ENCODE measurements at regions not wholly inside any gene's neighbourhood (a gene's known extent, or its start where the extent isn't known, plus 50 kb on each side); places are given as distances from the start of the nearest gene placed in this dataset.

DNA sequence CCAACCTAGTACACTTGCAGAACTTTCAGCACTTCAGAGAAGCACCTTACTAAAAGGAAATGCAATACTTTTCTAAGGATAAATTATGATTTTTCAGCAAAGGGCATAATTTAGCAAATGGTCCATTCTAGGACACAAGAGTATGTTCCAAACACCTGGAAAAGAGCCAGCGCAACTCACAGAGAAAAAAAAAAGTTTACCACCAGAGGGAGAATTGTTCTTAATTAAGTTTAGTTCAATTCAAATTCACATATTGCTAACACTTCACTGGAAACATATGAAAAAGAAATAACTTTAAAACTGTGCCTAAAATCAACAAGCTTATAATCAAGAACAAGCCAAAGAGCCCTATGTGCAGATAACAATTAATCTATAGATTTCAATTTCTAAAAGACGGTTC is 338.1 kb downstream of the SEC16B start:
- TF ChIP-seq, protein P1, sequence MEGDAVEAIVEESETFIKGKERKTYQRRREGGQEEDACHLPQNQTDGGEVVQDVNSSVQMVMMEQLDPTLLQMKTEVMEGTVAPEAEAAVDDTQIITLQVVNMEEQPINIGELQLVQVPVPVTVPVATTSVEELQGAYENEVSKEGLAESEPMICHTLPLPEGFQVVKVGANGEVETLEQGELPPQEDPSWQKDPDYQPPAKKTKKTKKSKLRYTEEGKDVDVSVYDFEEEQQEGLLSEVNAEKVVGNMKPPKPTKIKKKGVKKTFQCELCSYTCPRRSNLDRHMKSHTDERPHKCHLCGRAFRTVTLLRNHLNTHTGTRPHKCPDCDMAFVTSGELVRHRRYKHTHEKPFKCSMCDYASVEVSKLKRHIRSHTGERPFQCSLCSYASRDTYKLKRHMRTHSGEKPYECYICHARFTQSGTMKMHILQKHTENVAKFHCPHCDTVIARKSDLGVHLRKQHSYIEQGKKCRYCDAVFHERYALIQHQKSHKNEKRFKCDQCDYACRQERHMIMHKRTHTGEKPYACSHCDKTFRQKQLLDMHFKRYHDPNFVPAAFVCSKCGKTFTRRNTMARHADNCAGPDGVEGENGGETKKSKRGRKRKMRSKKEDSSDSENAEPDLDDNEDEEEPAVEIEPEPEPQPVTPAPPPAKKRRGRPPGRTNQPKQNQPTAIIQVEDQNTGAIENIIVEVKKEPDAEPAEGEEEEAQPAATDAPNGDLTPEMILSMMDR (IDR thresholded peaks at IDR 0.05) = no peak
- TF ChIP-seq POLR2AphosphoS5 (IDR thresholded peaks at IDR 0.05) (no peak), POLR2A (IDR thresholded peaks at IDR 0.05) (no peak)
- Histone ChIP-seq H3K27me3 (replicated peaks; ENCODE audit: insufficient read depth) (no peaks in the 10 kb centered on the region), H3K4me1 (replicated peaks) (no peaks in the 10 kb centered on the region), H3K36me3 (no peaks in the 10 kb centered on the region), H3K4me3 (no peak overlapping the region), H3K27ac (no peak overlapping the region), H3K9me3 (no peaks in the 10 kb centered on the region)
- 80% methylated on average over 2 of the region's 2 CpGs for WGBS
- no peak for DNase-seq (ENCODE audit: low spot score)
- intact Hi-C loops (cut with DNase I) = no loop called here

DNA sequence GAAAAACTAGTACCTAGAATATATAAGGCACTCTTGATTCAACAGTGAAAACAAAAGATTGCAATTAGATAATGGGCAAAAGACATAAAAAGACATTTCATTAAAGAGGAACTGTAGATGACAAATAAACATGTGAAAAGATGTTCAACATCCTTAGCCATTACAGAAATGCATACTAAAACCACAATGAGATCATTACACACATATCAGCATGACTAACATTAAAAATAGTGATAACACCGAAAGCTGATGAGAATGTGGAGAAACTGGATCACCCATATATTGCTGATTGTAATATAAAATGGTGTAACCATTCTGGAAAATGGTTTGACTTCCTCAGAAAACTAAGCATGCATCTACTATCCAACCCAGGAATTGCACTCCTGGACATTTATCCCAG is 340.3 kb downstream of the SEC16B start:
- Histone ChIP-seq H3K36me3 (no peaks in the 10 kb centered on the region), H3K27me3 (replicated peaks; ENCODE audit: insufficient read depth) (no peaks in the 10 kb centered on the region), H3K27ac (no peak overlapping the region), H3K9me3 (no peaks in the 10 kb centered on the region), H3K4me1 (replicated peaks) (no peaks in the 10 kb centered on the region), H3K4me3 (no peak overlapping the region)
- no peak for DNase-seq (ENCODE audit: low spot score)
- intact Hi-C loops (cut with DNase I) = no loop called here
- TF ChIP-seq, protein P1 (IDR thresholded peaks at IDR 0.05) = no peak
- 67% methylated on average over 1 of the region's 1 CpG for WGBS

DNA sequence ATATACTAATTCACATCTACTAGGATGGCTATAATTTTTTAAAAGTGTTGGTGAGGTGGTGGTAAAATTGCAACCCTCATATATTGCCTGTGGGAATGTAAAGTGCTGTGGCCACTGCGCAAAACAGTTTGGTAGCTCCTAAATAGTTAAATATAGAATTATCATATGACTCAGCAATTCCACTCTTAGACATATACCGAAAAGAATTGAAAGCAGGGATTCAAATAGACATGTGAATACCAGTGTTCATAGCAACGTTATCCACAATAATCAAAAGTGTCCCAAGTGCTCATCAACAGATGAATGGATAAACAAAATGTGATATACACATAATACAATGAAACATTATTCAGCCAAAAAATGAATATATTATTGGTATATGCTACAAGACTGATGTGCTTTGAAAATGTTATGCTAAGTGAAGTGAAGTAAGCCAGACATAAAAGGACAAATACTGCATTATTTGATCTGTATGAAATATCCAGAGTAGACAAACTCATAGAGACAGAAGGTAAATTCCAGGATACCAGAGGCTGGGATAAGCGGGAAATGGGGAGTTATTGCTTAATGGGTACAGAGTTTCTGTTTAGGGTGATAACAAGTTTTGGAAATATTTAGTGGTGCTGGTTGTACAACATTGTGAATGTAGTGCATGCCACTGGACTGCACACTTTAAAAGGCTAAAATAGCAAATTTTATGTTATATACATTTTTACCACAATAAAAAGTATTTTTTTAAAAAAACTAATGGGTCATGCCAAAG is 342.5 kb downstream of the SEC16B start:
- Histone ChIP-seq H3K36me3 (no peaks in the 10 kb centered on the region), H3K27ac (no peak overlapping the region), H3K27me3 (replicated peaks; ENCODE audit: insufficient read depth) (no peaks in the 10 kb centered on the region), H3K4me1 (replicated peaks) (no peaks in the 10 kb centered on the region), H3K4me3 (no peak overlapping the region), H3K9me3 (no peaks in the 10 kb centered on the region)
- no peak for DNase-seq (ENCODE audit: low spot score)
- intact Hi-C loops (cut with DNase I) = no loop called here
- WGBS = 90% methylated on average over 4 of the region's 4 CpGs
- TF ChIP-seq, protein P1 (IDR thresholded peaks at IDR 0.05) = no peak
- TF ChIP-seq POLR2A (IDR thresholded peaks at IDR 0.05) = no peak
- no peak for TF ChIP-seq POLR2AphosphoS5 (IDR thresholded peaks at IDR 0.05)

DNA sequence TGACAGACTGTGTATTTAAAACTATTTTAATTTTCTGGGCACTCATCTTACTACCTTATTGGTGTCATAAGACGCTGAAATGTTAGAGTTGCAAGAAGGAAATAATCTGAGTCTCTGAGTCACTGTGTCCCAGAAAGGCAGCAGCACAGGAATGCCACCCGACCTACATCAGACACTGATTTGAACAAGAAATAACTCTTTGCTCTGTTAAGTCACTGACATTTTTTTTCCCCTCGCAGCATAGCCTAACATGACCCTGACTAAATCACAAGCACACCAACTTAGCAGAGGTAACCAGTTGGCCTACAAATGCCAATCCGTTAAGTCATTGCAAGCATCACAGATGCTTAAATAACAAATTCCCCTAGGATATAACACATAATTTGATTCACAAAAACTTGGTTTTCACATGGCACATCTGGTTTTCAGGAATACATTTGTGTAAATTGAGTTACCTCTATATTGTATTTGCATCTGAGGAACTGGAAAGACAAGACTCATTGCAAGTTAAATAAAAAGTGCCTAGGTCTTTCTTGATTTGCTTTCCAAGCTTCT is 349.1 kb downstream of the SEC16B start:
- Histone ChIP-seq H3K36me3 (no peaks in the 10 kb centered on the region), H3K27me3 (replicated peaks; ENCODE audit: insufficient read depth) (no peaks in the 10 kb centered on the region), H3K4me3 (no peak overlapping the region), H3K27ac (no peak overlapping the region), H3K4me1 (replicated peaks) (no peaks in the 10 kb centered on the region), H3K9me3 (no peaks in the 10 kb centered on the region)
- no peak for DNase-seq (ENCODE audit: low spot score)
- intact Hi-C loops (cut with DNase I) = no loop called here
- TF ChIP-seq, protein P1 (IDR thresholded peaks at IDR 0.05) = no peak
- TF ChIP-seq POLR2AphosphoS5 (IDR thresholded peaks at IDR 0.05) (no peak), POLR2A (IDR thresholded peaks at IDR 0.05) (no peak)
- 45% methylated on average over 4 of the region's 4 CpGs for WGBS

DNA sequence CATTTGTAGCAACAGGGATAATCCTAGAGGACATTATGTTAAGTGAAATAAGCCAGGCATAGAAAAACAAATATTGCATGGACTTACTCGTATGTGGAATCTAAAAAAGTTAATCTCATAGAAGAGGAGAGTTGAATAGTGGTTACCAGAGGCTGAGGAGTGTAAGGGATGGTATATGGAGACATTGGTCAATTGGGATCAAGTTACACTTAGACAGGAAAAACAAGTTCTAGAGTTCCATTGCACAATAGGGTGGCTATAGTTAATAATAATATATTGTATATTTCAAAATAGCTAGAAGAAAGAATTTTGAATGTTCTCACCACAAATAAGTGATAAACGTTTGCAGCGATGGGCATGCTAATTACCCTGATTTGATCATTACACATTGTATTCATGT is 354.6 kb downstream of the SEC16B start:
- intact Hi-C loops (cut with DNase I) = no loop called here
- no peaks in the 10 kb centered on the region for H3K27me3 ChIP-seq (replicated peaks; ENCODE audit: insufficient read depth)
- WGBS = 73% methylated on average over 3 of the region's 3 CpGs
- H3K4me3 ChIP-seq = no peak overlapping the region
- TF ChIP-seq, protein P1 (IDR thresholded peaks at IDR 0.05) = no peak
- TF ChIP-seq POLR2A (IDR thresholded peaks at IDR 0.05) (no peak), POLR2AphosphoS5 (IDR thresholded peaks at IDR 0.05) (no peak)
- no peaks in the 10 kb centered on the region for H3K9me3 ChIP-seq
- DNase-seq (ENCODE audit: low spot score) = no peak
- H3K4me1 ChIP-seq (replicated peaks) = no peaks in the 10 kb centered on the region
- no peaks in the 10 kb centered on the region for H3K36me3 ChIP-seq
- no peak overlapping the region for H3K27ac ChIP-seq
